IMR-90 (cell line): ENCODE measurements at regions not wholly inside any gene's neighbourhood (a gene's known extent, or its start where the extent isn't known, plus 50 kb on each side); places are given as distances from the start of the nearest gene placed in this dataset.

ENCODE experiments used
- CHD1 ChIP-seq: IDR thresholded peaks from 2 replicates; pipeline ENCODE4 v1.6.1; 2012; ENCODE audit warnings: low read depth, low read length, improper control_type of control experiment
- CTCF ChIP-seq: conservative IDR thresholded peaks from 2 replicates; pipeline ENCODE4 v1.5.1; 2012; ENCODE audit warnings: mild to moderate bottlenecking, low read depth, low read length, improper control_type of control experiment
- ELK1 ChIP-seq: fragments of 150-350 bp; IDR thresholded peaks from 2 replicates; pipeline ENCODE4 v1.6.1; 2016; ENCODE audit warnings: low read depth, mild to moderate bottlenecking, low read length, moderate library complexity, borderline replicate concordance
- FOS ChIP-seq: fragments of 150-350 bp; IDR thresholded peaks from 2 replicates; pipeline ENCODE4 v1.6.1; 2016; ENCODE audit warnings: low read depth, low read length
- MXI1 ChIP-seq: IDR thresholded peaks from 2 replicates; pipeline ENCODE4 v1.6.1; 2012; ENCODE audit warnings: low read depth, mild to moderate bottlenecking, low read length, moderate library complexity, borderline replicate concordance
- POLR2A ChIP-seq: IDR thresholded peaks from 2 replicates; pipeline ENCODE4 v1.6.1; 2012; ENCODE audit warnings: mild to moderate bottlenecking, low read depth, low read length
- RAD21 ChIP-seq: IDR thresholded peaks from 2 replicates; pipeline ENCODE4 v1.6.1; 2012; ENCODE audit warnings: low read length, improper control_type of control experiment
- RFX5 ChIP-seq: IDR thresholded peaks from 2 replicates; pipeline ENCODE4 v1.8.0; 2012; ENCODE audit warnings: low read depth, mild to moderate bottlenecking, low read length, moderate library complexity
- USF2 ChIP-seq: fragments of 150-350 bp; IDR thresholded peaks from 2 replicates; pipeline ENCODE4 v1.6.1; 2017; ENCODE audit warnings: mild to moderate bottlenecking, antibody characterized with exemption, low read length, low read depth

- TF ChIP-seq ELK1 (no peak), CTCF (no peak), MXI1 (no peak), POLR2A (no peak), FOS (no peak), USF2 (no peak), RFX5 (no peak), CHD1 (no peak), RAD21 (no peak)
Observed at GRCh38 chr1:65042467-65042866, 76.1 kb upstream of the JAK1 start.
